ENCODE measurements at regions not wholly inside any gene's neighbourhood (a gene's known extent, or its start where the extent isn't known, plus 50 kb on each side); places are given as distances from the start of the nearest gene placed in this dataset.
"Not testable (repeated sequence)": the region's sequence is repeated elsewhere in the genome, so short reads cannot be mapped to it uniquely, and the experiment has no call there.

DNA sequence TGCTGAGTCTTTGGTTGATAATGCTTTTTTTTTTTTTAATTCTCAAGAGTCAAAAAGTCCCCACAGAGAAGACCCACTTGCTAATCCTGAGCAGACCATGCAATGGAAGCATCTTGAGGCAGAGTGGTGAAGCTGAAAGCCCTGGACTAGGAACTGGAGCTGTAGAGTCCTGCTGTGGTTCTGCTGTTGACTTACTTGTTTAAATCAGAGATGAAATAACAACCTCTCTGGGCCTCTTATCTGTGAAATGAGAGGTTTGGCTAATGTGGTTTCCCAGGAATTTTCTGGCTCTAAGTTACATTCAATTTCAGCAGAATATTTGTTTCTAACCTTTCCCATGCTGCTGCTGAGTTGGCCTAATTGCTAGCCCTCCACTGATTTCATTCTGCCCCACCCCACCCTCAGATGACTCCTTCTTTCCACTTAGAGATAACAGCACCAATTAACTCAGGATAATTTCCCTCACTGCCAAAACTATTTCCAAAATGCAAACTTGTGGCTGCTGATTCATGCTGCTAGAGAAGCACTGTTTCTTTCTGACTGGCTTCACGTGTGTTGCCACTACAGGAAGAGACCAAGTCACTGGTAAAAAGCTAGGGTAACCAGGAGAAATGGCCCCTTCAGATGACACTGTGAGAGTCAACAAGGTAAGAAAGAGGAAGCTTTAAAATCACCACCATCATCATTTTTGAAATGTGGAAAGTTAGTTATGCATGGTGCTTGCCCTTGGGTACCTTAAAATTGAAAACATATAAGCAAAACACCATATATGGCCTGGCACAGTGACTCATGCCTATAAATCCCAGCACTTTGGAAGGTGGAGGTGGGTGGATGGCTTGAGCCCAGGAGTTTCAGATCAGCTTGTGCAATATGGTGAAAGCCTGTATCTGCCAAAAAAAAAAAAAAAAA, 326.4 kb downstream of the DCHS2 start:
- Mint-ChIP-seq H3K27ac (peak overlapping the region; percentile 58 to 81), H3K9me3 (peaks cover 6 to 13% of the 10 kb centered on the region in 2 donors), H3K36me3 (peaks cover 0 to 21% of the 10 kb centered on the region in 2 donors)
- ATAC-seq (peak; percentile 88 to 95), DNase-seq (ENCODE audit: low spot score in 2 of 2) (peak in 1 of 2 donors; percentile 28)

- no peak for ATAC-seq
- peaks cover 0 to 12% of the 10 kb centered on the region in 2 donors for H3K36me3 Mint-ChIP-seq
- no peak for DNase-seq (ENCODE audit: low spot score in 2 of 2)
- no peak overlapping the region for H3K27ac Mint-ChIP-seq
- H3K9me3 Mint-ChIP-seq, result peaks cover 0 to 5% of the 10 kb centered on the region in 2 donors
These were observed 330.9 kb downstream of the DCHS2 start for GRCh38 chr4:154160519-154161301.

GRCh38 chr4:154158361-154159155, 333.0 kb downstream of the DCHS2 start:
- DNase-seq (ENCODE audit: low spot score in 2 of 2) (no peak), ATAC-seq (no peak)
- Mint-ChIP-seq H3K27ac (no peak overlapping the region), H3K36me3 (peaks cover 0 to 8% of the 10 kb centered on the region in 2 donors), H3K9me3 (peaks cover 0 to 5% of the 10 kb centered on the region in 2 donors)

- ATAC-seq, result no peak
- peaks cover 0 to 5% of the 10 kb centered on the region in 2 donors for H3K36me3 Mint-ChIP-seq
- DNase-seq (ENCODE audit: low spot score in 2 of 2), result no peak
- H3K27ac Mint-ChIP-seq, result no peak overlapping the region
- peaks cover 0 to 6% of the 10 kb centered on the region in 2 donors for H3K9me3 Mint-ChIP-seq
These were observed 339.1 kb downstream of the DCHS2 start for GRCh38 chr4:154152546-154152945.

DNA sequence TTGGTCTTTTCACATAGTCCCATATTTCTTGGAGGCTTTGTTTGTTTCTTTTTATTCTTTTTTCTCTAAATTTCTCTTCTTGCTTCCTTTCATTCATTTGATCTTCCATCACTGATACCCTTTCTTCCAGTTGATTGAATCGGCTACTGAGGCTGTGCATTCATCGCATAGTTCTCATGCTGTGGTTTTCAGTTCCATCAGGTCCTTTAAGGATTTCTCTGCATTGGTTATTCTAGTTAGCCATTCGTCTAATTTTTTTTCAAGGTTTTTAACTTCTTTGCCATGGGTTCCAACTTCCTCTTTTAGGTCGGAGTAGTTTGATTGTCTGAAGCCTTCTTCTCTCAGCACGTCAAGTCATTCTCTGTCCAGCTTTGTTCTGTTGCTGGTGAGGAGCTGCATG, 342.4 kb downstream of the DCHS2 start:
- H3K36me3 Mint-ChIP-seq; H3K9me3 Mint-ChIP-seq; H3K27ac Mint-ChIP-seq; ATAC-seq; DNase-seq (ENCODE audit: low spot score in 2 of 2): not testable (repeated sequence)

GRCh38 chr4:154143720-154144119, 347.9 kb downstream of the DCHS2 start:
- H3K9me3 Mint-ChIP-seq, result no peaks in the 10 kb centered on the region
- no peak overlapping the region for H3K27ac Mint-ChIP-seq
- no peaks in the 10 kb centered on the region for H3K36me3 Mint-ChIP-seq
- DNase-seq (ENCODE audit: low spot score in 2 of 2) (no peak), ATAC-seq (no peak)

- Mint-ChIP-seq H3K36me3 (no peaks in the 10 kb centered on the region), H3K27ac (no peak overlapping the region)
- no peak for ATAC-seq
These were observed 348.9 kb downstream of the DCHS2 start for GRCh38 chr4:154142664-154143063.

GRCh38 chr4:154140869-154141268, 350.7 kb downstream of the DCHS2 start:
- Mint-ChIP-seq H3K9me3 (no peaks in the 10 kb centered on the region), H3K27ac (no peak overlapping the region), H3K36me3 (no peaks in the 10 kb centered on the region)
- DNase-seq (ENCODE audit: low spot score in 2 of 2) (no peak), ATAC-seq (no peak)

More at GRCh38 chr4:154142664-154143063, 348.9 kb downstream of the DCHS2 start:
- H3K9me3 Mint-ChIP-seq, result no peaks in the 10 kb centered on the region
- DNase-seq (ENCODE audit: low spot score in 2 of 2), result no peak

GRCh38 chr4:154137320-154137905, 348.5 kb upstream of the SFRP2 start:
- H3K36me3 Mint-ChIP-seq, result no peaks in the 10 kb centered on the region
- H3K9me3 Mint-ChIP-seq, result no peaks in the 10 kb centered on the region
- DNase-seq (ENCODE audit: low spot score in 2 of 2) (no peak), ATAC-seq (no peak)
- no peak overlapping the region for H3K27ac Mint-ChIP-seq

GRCh38 chr4:154135576-154135975, 346.7 kb upstream of the SFRP2 start:
- Mint-ChIP-seq H3K36me3 (no peaks in the 10 kb centered on the region), H3K9me3 (no peaks in the 10 kb centered on the region), H3K27ac (no peak overlapping the region)
- no peak for ATAC-seq
- no peak for DNase-seq (ENCODE audit: low spot score in 2 of 2)

DNA sequence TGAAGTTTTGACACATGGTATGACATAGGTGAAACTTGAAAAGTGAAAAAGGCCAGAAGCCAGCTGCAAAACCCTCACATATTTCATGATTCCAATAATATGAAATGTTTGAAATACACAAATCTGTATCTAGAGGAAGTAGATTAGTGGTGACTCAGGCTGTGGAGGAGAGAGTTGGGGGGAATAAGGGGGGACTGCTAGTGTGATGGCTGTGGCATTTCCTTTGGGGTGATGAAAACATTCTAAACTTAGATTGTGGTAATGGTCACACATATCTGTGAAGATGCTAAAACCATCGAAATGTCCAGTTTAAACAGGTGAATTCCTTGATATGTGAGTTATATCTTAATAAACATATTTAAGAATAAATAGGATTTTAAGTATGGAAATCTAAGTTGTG, 343.5 kb upstream of the SFRP2 start:
- no peak for ATAC-seq

DNA sequence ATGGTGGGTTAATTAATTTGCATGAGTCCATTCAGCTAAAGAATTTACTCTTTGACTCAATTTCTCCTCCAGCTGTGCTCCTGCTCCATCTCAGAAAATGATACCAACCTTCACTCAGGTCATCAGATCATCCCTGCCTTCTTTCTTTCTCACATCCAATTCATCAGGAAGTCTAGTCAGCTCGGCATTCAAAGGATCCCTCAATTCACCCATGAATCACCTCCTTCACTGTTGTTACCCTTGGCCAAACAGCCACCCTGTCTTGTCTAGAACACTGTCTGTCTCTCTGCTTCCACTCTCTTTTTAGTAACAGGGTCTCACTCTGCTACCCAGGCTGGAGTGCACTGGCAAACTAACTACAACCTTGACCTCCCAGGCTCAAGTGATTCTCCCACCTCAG, 337.4 kb upstream of the SFRP2 start:
- H3K9me3 Mint-ChIP-seq, result peaks cover 0 to 12% of the 10 kb centered on the region in 2 donors
- no peak for DNase-seq (ENCODE audit: low spot score in 2 of 2)
- no peak overlapping the region for H3K27ac Mint-ChIP-seq
- no peak for ATAC-seq
- no peaks in the 10 kb centered on the region for H3K36me3 Mint-ChIP-seq

More for the DNA sequence above, 343.5 kb upstream of the SFRP2 start:
- Mint-ChIP-seq H3K9me3 (peaks cover 0 to 5% of the 10 kb centered on the region in 2 donors), H3K27ac (no peak overlapping the region), H3K36me3 (no peaks in the 10 kb centered on the region)
- no peak for DNase-seq (ENCODE audit: low spot score in 2 of 2)

DNA sequence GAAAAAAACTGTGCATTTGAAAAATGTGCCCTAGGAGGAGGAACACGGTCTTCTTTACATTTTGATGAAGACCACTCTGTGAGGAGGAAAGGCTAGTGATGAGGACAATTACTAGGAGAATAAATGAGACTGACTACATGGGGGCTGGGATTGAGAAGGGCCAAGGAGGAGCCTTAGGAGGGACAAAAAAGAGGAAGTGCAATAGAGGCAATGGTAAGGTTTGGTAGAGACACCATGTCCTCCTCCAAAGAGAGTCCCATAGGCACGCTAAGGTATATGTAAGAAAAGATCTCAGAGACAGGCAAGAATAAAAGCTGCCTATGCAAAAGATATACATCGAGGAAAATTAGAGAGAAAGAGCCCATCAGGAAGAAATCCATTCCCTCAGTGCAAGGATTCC, 336.5 kb upstream of the SFRP2 start:
- H3K9me3 Mint-ChIP-seq, result peaks cover 0 to 12% of the 10 kb centered on the region in 2 donors
- ATAC-seq (no peak), DNase-seq (ENCODE audit: low spot score in 2 of 2) (no peak)
- no peak overlapping the region for H3K27ac Mint-ChIP-seq
- no peaks in the 10 kb centered on the region for H3K36me3 Mint-ChIP-seq

- H3K36me3 Mint-ChIP-seq, result no peaks in the 10 kb centered on the region
- ATAC-seq, result peak; percentile 82 to 85
- no peak overlapping the region for H3K27ac Mint-ChIP-seq
- no peak for DNase-seq (ENCODE audit: low spot score in 2 of 2)
- peaks cover 0 to 12% of the 10 kb centered on the region in 2 donors for H3K9me3 Mint-ChIP-seq
These were observed 335.8 kb upstream of the SFRP2 start for GRCh38 chr4:154124539-154125255.

GRCh38 chr4:154123897-154124296, 335.0 kb upstream of the SFRP2 start:
- no peaks in the 10 kb centered on the region for H3K36me3 Mint-ChIP-seq
- H3K9me3 Mint-ChIP-seq, result peaks cover 0 to 12% of the 10 kb centered on the region in 2 donors
- no peak for DNase-seq (ENCODE audit: low spot score in 2 of 2)
- no peak overlapping the region for H3K27ac Mint-ChIP-seq
- no peak for ATAC-seq
